ENCODE measurements at regions not wholly inside any gene's neighbourhood (a gene's known extent, or its start where the extent isn't known, plus 50 kb on each side); places are given as distances from the start of the nearest gene placed in this dataset.

- peaks cover 19% of the 10 kb centered on the region for H3K9me3 Mint-ChIP-seq
- TF ChIP-seq, protein P1, sequence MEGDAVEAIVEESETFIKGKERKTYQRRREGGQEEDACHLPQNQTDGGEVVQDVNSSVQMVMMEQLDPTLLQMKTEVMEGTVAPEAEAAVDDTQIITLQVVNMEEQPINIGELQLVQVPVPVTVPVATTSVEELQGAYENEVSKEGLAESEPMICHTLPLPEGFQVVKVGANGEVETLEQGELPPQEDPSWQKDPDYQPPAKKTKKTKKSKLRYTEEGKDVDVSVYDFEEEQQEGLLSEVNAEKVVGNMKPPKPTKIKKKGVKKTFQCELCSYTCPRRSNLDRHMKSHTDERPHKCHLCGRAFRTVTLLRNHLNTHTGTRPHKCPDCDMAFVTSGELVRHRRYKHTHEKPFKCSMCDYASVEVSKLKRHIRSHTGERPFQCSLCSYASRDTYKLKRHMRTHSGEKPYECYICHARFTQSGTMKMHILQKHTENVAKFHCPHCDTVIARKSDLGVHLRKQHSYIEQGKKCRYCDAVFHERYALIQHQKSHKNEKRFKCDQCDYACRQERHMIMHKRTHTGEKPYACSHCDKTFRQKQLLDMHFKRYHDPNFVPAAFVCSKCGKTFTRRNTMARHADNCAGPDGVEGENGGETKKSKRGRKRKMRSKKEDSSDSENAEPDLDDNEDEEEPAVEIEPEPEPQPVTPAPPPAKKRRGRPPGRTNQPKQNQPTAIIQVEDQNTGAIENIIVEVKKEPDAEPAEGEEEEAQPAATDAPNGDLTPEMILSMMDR (IDR thresholded peaks at IDR 0.05; ENCODE audit: unreplicated experiment) = no peak
- peaks cover 50% of the 10 kb centered on the region for H3K4me1 Mint-ChIP-seq
- no peaks in the 10 kb centered on the region for H3K27me3 Mint-ChIP-seq (ENCODE audit: low read depth)
- peak overlapping the region; percentile 94 for H3K27ac Mint-ChIP-seq
- DNase-seq (ENCODE audit: low spot score in 2 of 2, unreplicated experiment in 2 of 2) = no peak
- H3K36me3 Mint-ChIP-seq = no peaks in the 10 kb centered on the region
- no peak overlapping the region for H3K4me3 Mint-ChIP-seq
Measured at GRCh38 chr10:3487228-3487627, 297.8 kb downstream of the KLF6 start.

DNA sequence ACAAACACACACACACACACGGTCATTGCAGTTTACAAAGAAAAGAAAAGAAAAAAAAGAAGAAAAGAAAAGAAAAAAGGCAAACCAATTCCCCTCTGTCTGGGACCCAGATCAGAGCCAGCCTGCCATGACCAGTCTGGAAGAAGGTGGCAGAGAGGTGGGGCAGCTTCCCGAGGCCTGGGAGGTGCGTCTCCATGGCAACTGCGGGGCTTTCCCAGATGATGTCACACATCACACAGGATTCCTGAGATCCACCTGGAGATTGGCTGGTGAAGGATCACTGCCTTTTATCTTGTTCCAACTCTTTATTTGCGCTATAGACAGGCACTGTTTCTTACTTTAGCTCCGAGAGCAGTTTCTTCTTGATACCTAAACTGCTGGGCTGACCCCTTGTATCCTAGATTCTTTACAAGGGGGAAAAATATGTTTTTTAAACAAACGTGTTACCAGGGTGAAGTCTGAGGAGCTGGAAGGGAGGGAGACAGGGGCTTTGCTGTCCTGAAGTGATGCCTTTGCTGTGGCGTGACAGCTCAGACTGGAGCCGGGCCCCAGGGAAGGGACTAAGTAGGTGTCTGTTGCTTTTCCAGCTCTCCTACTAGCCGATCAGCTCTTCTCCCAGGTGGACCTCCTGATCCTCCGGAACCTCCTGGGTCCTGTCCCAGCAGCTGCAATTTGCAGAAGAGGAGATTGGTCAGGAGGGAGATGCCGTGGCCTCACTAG lies 298.5 kb downstream of the KLF6 start:
- peaks cover 19% of the 10 kb centered on the region for H3K9me3 Mint-ChIP-seq
- DNase-seq (ENCODE audit: low spot score in 2 of 2, unreplicated experiment in 2 of 2) = peak; percentile 69 to 86

GRCh38 chr10:3485057-3485686 lies 299.8 kb downstream of the KLF6 start:
- DNase-seq (ENCODE audit: low spot score in 2 of 2, unreplicated experiment in 2 of 2) = no peak
- Mint-ChIP-seq H3K4me3 (no peak overlapping the region), H3K4me1 (peaks cover 60% of the 10 kb centered on the region), H3K36me3 (no peaks in the 10 kb centered on the region), H3K27ac (peak overlapping the region; percentile 94), H3K27me3 (ENCODE audit: low read depth) (no peaks in the 10 kb centered on the region), H3K9me3 (peaks cover 16% of the 10 kb centered on the region)
- TF ChIP-seq, protein P1 (IDR thresholded peaks at IDR 0.05; ENCODE audit: unreplicated experiment) = no peak

More for the DNA sequence above, 298.5 kb downstream of the KLF6 start:
- peak overlapping the region; percentile 94 for H3K27ac Mint-ChIP-seq
- H3K4me1 Mint-ChIP-seq = peaks cover 58% of the 10 kb centered on the region
- TF ChIP-seq, protein P1 (IDR thresholded peaks at IDR 0.05; ENCODE audit: unreplicated experiment) = no peak
- H3K4me3 Mint-ChIP-seq = no peak overlapping the region
- no peaks in the 10 kb centered on the region for H3K36me3 Mint-ChIP-seq
- no peaks in the 10 kb centered on the region for H3K27me3 Mint-ChIP-seq (ENCODE audit: low read depth)

DNA sequence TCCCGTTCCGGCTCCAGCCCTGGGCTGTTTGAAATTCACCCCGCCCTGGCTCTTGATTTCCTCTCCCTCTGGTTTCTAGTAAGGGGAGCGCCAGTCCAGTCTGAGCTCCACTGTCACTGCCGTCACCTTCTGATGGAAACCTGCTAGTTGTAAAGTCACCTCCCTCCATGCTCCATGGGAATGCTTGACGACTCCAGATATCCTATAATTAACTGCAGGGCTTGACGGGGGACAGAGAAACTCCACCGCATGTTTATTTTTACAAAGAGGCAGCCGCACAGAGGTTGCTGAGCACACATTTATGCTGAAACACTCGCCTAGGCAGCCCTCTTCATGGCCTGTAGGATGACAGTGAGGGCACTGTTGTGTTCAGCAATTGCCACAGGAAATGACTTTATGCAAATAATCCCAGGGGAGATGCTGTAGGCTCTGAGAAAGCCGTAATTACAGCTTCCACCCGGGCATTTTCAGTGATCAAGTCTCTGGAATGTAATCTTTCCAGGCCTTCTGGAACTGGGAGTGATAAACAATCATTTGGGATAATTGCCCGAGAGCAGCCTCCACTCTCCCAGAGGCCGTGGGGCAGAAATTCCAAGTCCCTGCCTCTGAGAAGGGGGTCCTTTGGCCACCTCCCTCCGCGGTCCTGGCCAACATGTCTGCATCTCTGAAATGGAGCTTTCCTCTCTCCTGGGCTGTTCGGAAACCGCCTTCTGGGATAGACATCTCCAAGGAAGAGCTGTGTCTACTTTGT lies 300.5 kb downstream of the KLF6 start:
- no peak for DNase-seq (ENCODE audit: low spot score in 2 of 2, unreplicated experiment in 2 of 2)
- Mint-ChIP-seq H3K27ac (peak overlapping the region; percentile 94), H3K4me1 (peaks cover 60% of the 10 kb centered on the region)

DNA sequence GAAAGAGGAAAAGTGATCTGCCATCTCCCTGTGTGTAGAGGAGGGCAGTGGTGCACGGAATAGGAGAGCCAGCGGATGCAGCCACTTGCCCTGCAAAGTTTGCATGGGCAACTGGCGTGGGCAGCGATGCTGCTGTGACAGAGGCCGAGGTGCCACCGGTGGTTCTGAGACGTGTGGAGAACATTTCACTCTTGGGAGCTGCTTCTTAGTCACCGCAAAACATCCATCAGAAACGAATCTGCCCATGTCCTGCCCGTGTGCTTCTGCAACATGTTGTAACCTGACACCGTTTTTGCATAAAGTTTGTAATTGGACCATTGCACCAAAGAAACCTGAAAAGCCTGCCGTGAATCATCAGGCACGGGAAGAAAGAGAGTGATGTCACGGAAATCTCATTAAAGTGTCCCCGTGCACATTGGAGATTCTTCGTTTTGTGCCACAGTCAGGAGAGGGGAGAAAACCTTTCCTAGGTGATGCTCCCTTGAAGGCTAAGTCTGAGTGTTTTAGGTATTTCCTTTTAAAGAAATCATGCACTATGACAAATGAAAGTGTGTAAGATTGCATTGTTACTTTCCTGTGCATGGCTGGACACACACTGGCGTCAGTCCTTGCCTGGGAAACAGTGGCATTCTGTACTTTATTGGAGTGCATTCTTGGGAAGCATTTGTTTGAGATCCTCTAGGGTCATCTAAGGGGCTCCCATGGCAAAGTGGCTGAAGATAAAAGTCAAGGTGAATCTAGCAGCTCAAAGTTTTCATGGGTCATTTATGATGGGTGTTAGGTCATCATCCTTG lies 302.6 kb downstream of the KLF6 start:
- peak in 1 of 2 experiments; percentile 48 for DNase-seq (ENCODE audit: low spot score in 2 of 2, unreplicated experiment in 2 of 2)
- H3K4me3 Mint-ChIP-seq = peak overlapping the region; percentile 23
- TF ChIP-seq, protein P1 (IDR thresholded peaks at IDR 0.05; ENCODE audit: unreplicated experiment) = no peak
- H3K36me3 Mint-ChIP-seq = no peaks in the 10 kb centered on the region
- no peaks in the 10 kb centered on the region for H3K27me3 Mint-ChIP-seq (ENCODE audit: low read depth)
- H3K27ac Mint-ChIP-seq = peak overlapping the region; percentile 98
- H3K4me1 Mint-ChIP-seq = peaks cover 59% of the 10 kb centered on the region
- no peaks in the 10 kb centered on the region for H3K9me3 Mint-ChIP-seq

More for the DNA sequence above, 300.5 kb downstream of the KLF6 start:
- no peak overlapping the region for H3K4me3 Mint-ChIP-seq
- peaks cover 9% of the 10 kb centered on the region for H3K9me3 Mint-ChIP-seq
- H3K27me3 Mint-ChIP-seq (ENCODE audit: low read depth) = no peaks in the 10 kb centered on the region
- no peaks in the 10 kb centered on the region for H3K36me3 Mint-ChIP-seq
- TF ChIP-seq, protein P1 (IDR thresholded peaks at IDR 0.05; ENCODE audit: unreplicated experiment) = no peak

Data from mesothelial cell of epicardium (in vitro differentiated cells).